Panc1 (cell line): ENCODE measurements at regions not wholly inside any gene's neighbourhood (a gene's known extent, or its start where the extent isn't known, plus 50 kb on each side); places are given as distances from the start of the nearest gene placed in this dataset.

Experiments used
- ATAC-seq: fragments of 200-7000 bp; cut with Tn5 transposase; 2 replicates; pipeline ENCODE4 v1.9.1; 2020; ENCODE audit warnings: mild to moderate bottlenecking, moderate library complexity
- BruUV-seq: library from RNA; stranded (reverse); fragments of 400-500 nt; replicated peaks from 2 replicates; lab custom pipeline; 2021; lab: Mats Ljungman, UMichigan
- CTCF ChIA-PET: fragments of 300-600 bp; sonication (Branson Sonifier 250); formaldehyde crosslinking; loops from one replicate; lab custom pipeline; 2022; ENCODE audit warnings: antibody characterized with exemption; lab: Charles Lee
- POLR2A ChIA-PET: fragments of 300-600 bp; sonication (Branson Sonifier 250); formaldehyde crosslinking; loops from one replicate; lab custom pipeline; 2022; ENCODE audit warnings: antibody characterized with exemption; lab: Charles Lee
- DNase-seq: peaks from one replicate; pipeline ENCODE4 v3.0.0-alpha.2; 2010; ENCODE audit warnings: low read depth, low spot score
- H3K27ac ChIP-seq: 2 replicates; pipeline ENCODE4 v1.5.1; 2011; ENCODE audit warnings: mild to moderate bottlenecking, low read length, inconsistent platforms
- H3K27me3 ChIP-seq: fragments of 200-500 bp; sonication (Bioruptor generic); 2 replicates; pipeline ENCODE4 v1.6.0; 2014; ENCODE audit warnings: low read length, inconsistent platforms; ENCODE audit not compliant: control insufficient read depth, insufficient read depth
- H3K36me3 ChIP-seq: fragments of 200-500 bp; sonication (Bioruptor generic); 2 replicates; pipeline ENCODE4 v1.5.1; 2014; ENCODE audit warnings: inconsistent platforms, mild to moderate bottlenecking, low read length, moderate library complexity; ENCODE audit not compliant: control insufficient read depth, insufficient read depth
- H3K4me1 ChIP-seq: 2 replicates; pipeline ENCODE4 v1.5.1; 2011; ENCODE audit warnings: inconsistent platforms, mild to moderate bottlenecking, low read length, moderate library complexity; ENCODE audit not compliant: control insufficient read depth, insufficient read depth
- H3K4me3 ChIP-seq, 2 experiments: 2 replicates each; pipeline ENCODE4 v1.5.1; 2011 to 2012; ENCODE audit warnings: low read depth in 2 of 2, low read length in 2 of 2, mild to moderate bottlenecking in 2 of 2, inconsistent platforms in 1 of 2, moderate library complexity in 1 of 2
- H3K9me3 ChIP-seq: fragments of 200-500 bp; sonication (Bioruptor generic); 2 replicates; pipeline ENCODE4 v1.5.1; 2014; ENCODE audit warnings: low read depth, mild to moderate bottlenecking, inconsistent platforms, low read length, moderate library complexity; ENCODE audit not compliant: control insufficient read depth, insufficient read depth
- POLR2AphosphoS5 ChIP-seq: IDR thresholded peaks from 2 replicates; pipeline ENCODE4 v1.6.1; 2012; ENCODE audit warnings: mild to moderate bottlenecking, low read depth, low read length, moderate library complexity
- SIN3A ChIP-seq: IDR thresholded peaks from 2 replicates; pipeline ENCODE4 v1.6.1; 2012; ENCODE audit warnings: low read depth, mild to moderate bottlenecking, low read length, moderate library complexity, borderline replicate concordance; ENCODE audit not compliant: insufficient read depth
- TCF7L2 ChIP-seq: IDR thresholded peaks from 2 replicates; pipeline ENCODE4 v1.6.1; 2011; ENCODE audit warnings: mild to moderate bottlenecking, low read depth, low read length, inconsistent platforms
- in situ Hi-C: cut with HindIII; loops from 2 replicates; pipeline ENCODE4 v1.10.0; 2016; ENCODE audit warnings: low sequenced_read_pairs, low pct_unique_long_range_greater_than_20kb
- intact Hi-C: fragments of 100-400 bp; cut with micrococcal nuclease; formaldehyde crosslinking; loops from one replicate; pipeline ENCODE4 v1.10.0; 2022; ENCODE audit not compliant: unreplicated experiment
- TF ChIP-seq, protein P1 (sequence below), 2 experiments: IDR thresholded peaks; 2 replicates each; pipeline ENCODE4 v1.6.1; 2011 to 2012; ENCODE audit warnings: low read depth in 2 of 2, control low read depth in 1 of 2, low read length in 1 of 2, mild to moderate bottlenecking in 1 of 2, moderate library complexity in 1 of 2; ENCODE audit not compliant: insufficient read depth in 1 of 2
- TF ChIP-seq, protein P2 (sequence below): fragments of 450-650 bp; IDR thresholded peaks from 2 replicates; pipeline ENCODE4 v1.5.1; 2017; ENCODE audit warnings: mild to moderate bottlenecking

DNA sequence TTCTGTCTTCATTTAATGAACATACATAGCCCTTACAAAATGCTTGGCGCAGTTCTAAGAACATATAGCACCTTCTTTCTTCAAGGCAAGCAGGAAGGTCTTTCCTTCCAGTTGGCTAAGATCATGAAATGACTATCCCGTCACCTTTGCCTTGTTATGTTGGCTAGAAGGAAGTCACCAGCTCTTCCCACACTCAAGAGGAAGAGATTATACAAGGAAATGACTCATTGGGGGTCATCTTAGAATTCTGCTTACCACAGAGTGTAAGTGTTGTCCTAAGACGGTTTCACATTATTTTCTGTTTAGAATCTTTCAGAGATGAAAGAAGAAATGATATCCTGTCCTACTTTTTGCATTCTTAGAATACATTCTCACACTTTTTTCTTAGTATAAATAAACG lies 808.0 kb upstream of the LUZP2 start:
- no peaks in the 10 kb centered on the region for H3K9me3 ChIP-seq
- in situ Hi-C loops: no loop called here
- H3K4me1 ChIP-seq: no peaks in the 10 kb centered on the region
- no peaks in the 10 kb centered on the region for H3K36me3 ChIP-seq
- ATAC-seq: no peak
- CTCF ChIA-PET: no interaction called here
- TF ChIP-seq TCF7L2: no peak
- no peak for TF ChIP-seq SIN3A
- TF ChIP-seq POLR2AphosphoS5: no peak
- TF ChIP-seq, protein P1, sequence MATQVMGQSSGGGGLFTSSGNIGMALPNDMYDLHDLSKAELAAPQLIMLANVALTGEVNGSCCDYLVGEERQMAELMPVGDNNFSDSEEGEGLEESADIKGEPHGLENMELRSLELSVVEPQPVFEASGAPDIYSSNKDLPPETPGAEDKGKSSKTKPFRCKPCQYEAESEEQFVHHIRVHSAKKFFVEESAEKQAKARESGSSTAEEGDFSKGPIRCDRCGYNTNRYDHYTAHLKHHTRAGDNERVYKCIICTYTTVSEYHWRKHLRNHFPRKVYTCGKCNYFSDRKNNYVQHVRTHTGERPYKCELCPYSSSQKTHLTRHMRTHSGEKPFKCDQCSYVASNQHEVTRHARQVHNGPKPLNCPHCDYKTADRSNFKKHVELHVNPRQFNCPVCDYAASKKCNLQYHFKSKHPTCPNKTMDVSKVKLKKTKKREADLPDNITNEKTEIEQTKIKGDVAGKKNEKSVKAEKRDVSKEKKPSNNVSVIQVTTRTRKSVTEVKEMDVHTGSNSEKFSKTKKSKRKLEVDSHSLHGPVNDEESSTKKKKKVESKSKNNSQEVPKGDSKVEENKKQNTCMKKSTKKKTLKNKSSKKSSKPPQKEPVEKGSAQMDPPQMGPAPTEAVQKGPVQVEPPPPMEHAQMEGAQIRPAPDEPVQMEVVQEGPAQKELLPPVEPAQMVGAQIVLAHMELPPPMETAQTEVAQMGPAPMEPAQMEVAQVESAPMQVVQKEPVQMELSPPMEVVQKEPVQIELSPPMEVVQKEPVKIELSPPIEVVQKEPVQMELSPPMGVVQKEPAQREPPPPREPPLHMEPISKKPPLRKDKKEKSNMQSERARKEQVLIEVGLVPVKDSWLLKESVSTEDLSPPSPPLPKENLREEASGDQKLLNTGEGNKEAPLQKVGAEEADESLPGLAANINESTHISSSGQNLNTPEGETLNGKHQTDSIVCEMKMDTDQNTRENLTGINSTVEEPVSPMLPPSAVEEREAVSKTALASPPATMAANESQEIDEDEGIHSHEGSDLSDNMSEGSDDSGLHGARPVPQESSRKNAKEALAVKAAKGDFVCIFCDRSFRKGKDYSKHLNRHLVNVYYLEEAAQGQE (IDR thresholded peaks at IDR 0.05; ENCODE audit: insufficient read depth in 1 of 2, low read depth in 2 of 2, low read length in 1 of 2): no peak
- TF ChIP-seq, protein P2, sequence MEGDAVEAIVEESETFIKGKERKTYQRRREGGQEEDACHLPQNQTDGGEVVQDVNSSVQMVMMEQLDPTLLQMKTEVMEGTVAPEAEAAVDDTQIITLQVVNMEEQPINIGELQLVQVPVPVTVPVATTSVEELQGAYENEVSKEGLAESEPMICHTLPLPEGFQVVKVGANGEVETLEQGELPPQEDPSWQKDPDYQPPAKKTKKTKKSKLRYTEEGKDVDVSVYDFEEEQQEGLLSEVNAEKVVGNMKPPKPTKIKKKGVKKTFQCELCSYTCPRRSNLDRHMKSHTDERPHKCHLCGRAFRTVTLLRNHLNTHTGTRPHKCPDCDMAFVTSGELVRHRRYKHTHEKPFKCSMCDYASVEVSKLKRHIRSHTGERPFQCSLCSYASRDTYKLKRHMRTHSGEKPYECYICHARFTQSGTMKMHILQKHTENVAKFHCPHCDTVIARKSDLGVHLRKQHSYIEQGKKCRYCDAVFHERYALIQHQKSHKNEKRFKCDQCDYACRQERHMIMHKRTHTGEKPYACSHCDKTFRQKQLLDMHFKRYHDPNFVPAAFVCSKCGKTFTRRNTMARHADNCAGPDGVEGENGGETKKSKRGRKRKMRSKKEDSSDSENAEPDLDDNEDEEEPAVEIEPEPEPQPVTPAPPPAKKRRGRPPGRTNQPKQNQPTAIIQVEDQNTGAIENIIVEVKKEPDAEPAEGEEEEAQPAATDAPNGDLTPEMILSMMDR: no peak
- H3K4me3 ChIP-seq: no peak overlapping the region
- intact Hi-C loops: no loop called here
- H3K27ac ChIP-seq: no peak overlapping the region
- POLR2A ChIA-PET: no interaction called here
- H3K27me3 ChIP-seq: no peaks in the 10 kb centered on the region
- no TSS peak for BruUV-seq
- no peak for DNase-seq

DNA sequence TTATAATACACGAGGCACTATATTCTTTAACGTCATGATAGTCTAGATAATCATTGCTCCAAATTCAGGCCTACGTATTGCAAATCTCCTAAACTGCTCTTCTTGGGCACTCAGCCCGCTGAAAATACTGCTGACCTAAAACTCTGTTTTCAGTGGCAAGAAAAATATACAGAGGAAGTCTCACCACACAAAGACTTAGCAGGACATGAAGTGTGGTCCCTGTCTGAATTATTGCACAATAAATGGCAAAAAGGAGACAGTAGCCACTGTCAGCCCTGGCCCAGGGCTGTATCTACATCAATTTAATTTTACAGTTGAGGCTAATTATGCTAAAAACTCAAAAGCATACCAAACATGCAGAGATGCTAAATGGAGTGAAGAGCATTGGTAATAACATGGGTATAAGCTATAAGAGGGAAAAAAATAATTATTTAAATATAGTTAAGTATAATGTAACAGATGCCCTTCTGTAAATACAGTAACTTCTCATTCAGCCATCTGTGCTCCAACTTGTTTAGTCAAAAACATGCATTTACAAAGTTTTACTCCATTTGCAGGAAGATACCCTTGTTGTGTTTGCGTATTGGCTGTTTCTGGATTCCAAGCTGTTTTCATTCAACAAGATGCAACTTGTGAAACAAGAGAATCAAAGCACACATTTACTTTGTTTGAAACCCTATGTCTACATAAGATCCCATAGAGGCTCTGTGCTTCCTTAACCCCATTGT lies 800.0 kb upstream of the LUZP2 start:
- CTCF ChIA-PET: no interaction called here
- POLR2A ChIA-PET: no interaction called here

More for the DNA sequence above, 800.0 kb upstream of the LUZP2 start:
- BruUV-seq: no TSS peak
- H3K4me3 ChIP-seq: no peak overlapping the region
- TF ChIP-seq, protein P2: no peak
- TF ChIP-seq TCF7L2 (no peak), SIN3A (no peak), POLR2AphosphoS5 (no peak)
- TF ChIP-seq, protein P1 (IDR thresholded peaks at IDR 0.05; ENCODE audit: insufficient read depth in 1 of 2, low read depth in 2 of 2, low read length in 1 of 2): no peak
- no peaks in the 10 kb centered on the region for H3K4me1 ChIP-seq
- ATAC-seq (no peak), DNase-seq (no peak)
- H3K27me3 ChIP-seq: no peaks in the 10 kb centered on the region
- H3K9me3 ChIP-seq: no peaks in the 10 kb centered on the region
- intact Hi-C loops (no loop called here), in situ Hi-C loops (no loop called here)
- no peak overlapping the region for H3K27ac ChIP-seq
- H3K36me3 ChIP-seq: no peaks in the 10 kb centered on the region
